ENCODE measurements at regions not wholly inside any gene's neighbourhood (a gene's known extent, or its start where the extent isn't known, plus 50 kb on each side); places are given as distances from the start of the nearest gene placed in this dataset.

GRCh38 chr5:99308131-99308530 lies 379.3 kb upstream of the CHD1 start:
- TF ChIP-seq, protein P1, sequence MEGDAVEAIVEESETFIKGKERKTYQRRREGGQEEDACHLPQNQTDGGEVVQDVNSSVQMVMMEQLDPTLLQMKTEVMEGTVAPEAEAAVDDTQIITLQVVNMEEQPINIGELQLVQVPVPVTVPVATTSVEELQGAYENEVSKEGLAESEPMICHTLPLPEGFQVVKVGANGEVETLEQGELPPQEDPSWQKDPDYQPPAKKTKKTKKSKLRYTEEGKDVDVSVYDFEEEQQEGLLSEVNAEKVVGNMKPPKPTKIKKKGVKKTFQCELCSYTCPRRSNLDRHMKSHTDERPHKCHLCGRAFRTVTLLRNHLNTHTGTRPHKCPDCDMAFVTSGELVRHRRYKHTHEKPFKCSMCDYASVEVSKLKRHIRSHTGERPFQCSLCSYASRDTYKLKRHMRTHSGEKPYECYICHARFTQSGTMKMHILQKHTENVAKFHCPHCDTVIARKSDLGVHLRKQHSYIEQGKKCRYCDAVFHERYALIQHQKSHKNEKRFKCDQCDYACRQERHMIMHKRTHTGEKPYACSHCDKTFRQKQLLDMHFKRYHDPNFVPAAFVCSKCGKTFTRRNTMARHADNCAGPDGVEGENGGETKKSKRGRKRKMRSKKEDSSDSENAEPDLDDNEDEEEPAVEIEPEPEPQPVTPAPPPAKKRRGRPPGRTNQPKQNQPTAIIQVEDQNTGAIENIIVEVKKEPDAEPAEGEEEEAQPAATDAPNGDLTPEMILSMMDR (IDR thresholded peaks at IDR 0.05): no peak
- no peak for TF ChIP-seq POLR2A (IDR thresholded peaks at IDR 0.05)
